Suprapubic skin (tissue), 4 donors: ENCODE measurements at regions not wholly inside any gene's neighbourhood (a gene's known extent, or its start where the extent isn't known, plus 50 kb on each side); places are given as distances from the start of the nearest gene placed in this dataset.

ENCODE experiments used
- DNase-seq, 2 donors: peaks; one replicate each; pipeline ENCODE4 v3.0.0-alpha.2; 2019; ENCODE audit warnings: low spot score in 2 of 2
- H3K27ac ChIP-seq: fragments of 200-600 bp; sonication (generic); one replicate; pipeline ENCODE4 v1.5.1; 2019
- H3K27me3 ChIP-seq: fragments of 200-600 bp; sonication (generic); one replicate; pipeline ENCODE4 v1.5.1; 2019
- H3K36me3 ChIP-seq: fragments of 200-600 bp; sonication (generic); one replicate; pipeline ENCODE4 v1.5.1; 2019
- H3K4me1 ChIP-seq: fragments of 200-600 bp; sonication (generic); one replicate; pipeline ENCODE4 v1.5.1; 2019
- H3K4me3 ChIP-seq: fragments of 200-600 bp; sonication (generic); one replicate; pipeline ENCODE4 v1.5.1; 2019; ENCODE audit warnings: mild to moderate bottlenecking
- H3K9me3 ChIP-seq: fragments of 200-600 bp; sonication (generic); one replicate; pipeline ENCODE4 v1.5.1; 2019
- CTCF ChIP-seq, 2 donors: fragments of 200-600 bp in 1 of 2; fragments of 450-650 bp in 1 of 2; sonication (generic) in 1 of 2; IDR thresholded peaks; one replicate each; pipeline ENCODE4 v1.5.1; 2016 to 2019; ENCODE audit warnings: antibody characterized with exemption in 2 of 2, mild to moderate bottlenecking in 1 of 2, moderate library complexity in 1 of 2
- EP300 ChIP-seq: sonication (generic); formaldehyde crosslinking; IDR thresholded peaks from one replicate; pipeline ENCODE4 v1.6.1; 2017; ENCODE audit warnings: antibody characterized with exemption
- POLR2A ChIP-seq, 2 donors: fragments of 450-650 bp; IDR thresholded peaks; one replicate each; pipeline ENCODE4 v1.6.1; 2017; ENCODE audit warnings: antibody characterized with exemption in 2 of 2, mild to moderate bottlenecking in 2 of 2, moderate library complexity in 2 of 2
- POLR2AphosphoS5 ChIP-seq, 3 donors: sonication (generic); formaldehyde crosslinking; IDR thresholded peaks; one replicate each; pipeline ENCODE4 v1.6.1; 2017; ENCODE audit warnings: antibody characterized with exemption in 3 of 3
- WGBS: methylation state at CpG from one replicate; pipeline ENCODE4 v1.1.5; 2018; 5-methylcytosine and 5-hydroxymethylcytosine counted together

DNA sequence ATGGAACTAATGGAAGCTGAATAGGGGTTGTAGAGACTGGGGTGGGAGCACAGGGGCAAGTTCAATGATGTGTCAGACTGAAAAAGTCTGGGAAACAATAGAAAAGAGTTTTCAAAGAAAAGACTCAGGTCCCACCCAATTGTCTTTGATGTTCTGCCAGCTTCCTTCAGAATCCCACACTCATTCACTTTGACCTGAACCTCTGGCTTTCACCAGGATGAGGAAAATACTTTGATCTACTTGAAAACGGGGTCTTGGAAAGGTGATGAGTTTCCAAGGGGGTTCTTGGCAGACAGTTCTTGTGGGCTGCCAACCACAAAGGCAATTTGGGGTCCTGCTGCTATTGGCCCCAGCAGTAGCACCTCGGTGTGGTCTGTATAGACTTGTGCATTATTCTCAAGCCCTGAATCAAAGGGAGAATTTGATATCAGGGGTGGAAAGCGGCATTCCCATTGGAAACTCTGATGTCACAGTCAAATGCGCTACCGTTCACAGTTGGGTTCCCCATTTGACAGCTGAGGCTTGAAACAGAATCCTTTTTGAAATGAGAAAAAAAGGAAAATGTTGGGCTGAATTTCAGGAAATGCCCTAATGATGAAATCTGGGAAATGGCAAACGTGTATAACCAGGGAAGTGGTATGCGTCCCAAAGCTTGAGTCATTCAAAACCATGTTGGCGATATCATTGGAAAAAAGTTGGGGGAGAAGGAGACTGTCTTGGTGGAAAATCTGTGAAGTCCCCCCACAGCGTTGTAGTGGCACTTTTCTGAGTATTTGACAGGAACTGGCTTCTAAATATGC is 229.2 kb upstream of the LRTM1 start:
- 78% methylated on average over 9 of the region's 9 CpGs for WGBS
- Histone ChIP-seq H3K9me3 (no peaks in the 10 kb centered on the region), H3K4me3 (no peak overlapping the region), H3K27ac (no peak overlapping the region), H3K36me3 (no peaks in the 10 kb centered on the region), H3K4me1 (no peaks in the 10 kb centered on the region), H3K27me3 (peaks cover 18% of the 10 kb centered on the region)
- no peak for TF ChIP-seq CTCF (IDR thresholded peaks at IDR 0.05)
- no peak for TF ChIP-seq EP300
- TF ChIP-seq POLR2A (IDR thresholded peaks at IDR 0.05): no peak
- no peak for TF ChIP-seq POLR2AphosphoS5 (IDR thresholded peaks at IDR 0.05)
- DNase-seq: no peak

DNA sequence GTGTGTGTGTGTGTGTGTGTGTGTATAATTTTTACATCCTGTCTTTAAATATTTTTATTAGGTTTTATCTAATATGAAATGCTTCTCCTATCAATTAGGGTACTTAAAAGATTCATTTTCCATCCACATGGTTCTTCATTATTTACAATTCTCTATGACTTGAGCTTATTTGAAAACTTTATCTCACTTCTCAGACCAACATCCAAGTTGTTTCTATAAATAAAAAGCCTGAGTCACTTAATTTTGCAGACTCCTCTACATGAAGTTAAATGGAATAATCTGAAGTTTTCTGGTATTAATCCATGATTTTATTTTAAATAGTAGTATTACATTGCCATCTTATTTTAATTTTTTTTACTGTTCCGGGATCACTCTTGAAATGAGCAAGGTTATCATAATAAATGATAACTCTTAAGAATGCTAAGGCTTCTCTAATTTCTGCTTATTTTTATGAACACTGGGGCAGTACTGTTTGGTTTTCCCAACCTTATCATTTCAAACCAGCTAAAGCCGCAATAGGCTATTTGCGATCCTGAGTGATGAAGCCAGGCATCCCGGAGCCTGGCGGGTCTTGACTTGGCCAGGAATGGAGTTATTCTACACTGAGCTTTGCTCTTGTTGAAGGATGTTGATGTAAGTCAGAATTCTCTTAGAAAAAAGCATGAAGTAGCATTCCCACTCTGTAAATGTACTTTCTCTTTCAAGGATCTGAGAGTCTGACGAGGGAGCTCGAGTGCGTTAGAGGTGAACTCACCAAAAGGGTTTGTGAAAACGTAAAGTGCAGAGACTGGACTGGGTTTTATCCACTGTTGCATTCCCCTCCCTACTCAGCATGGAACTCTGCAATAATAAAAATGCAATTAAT is 220.2 kb upstream of the LRTM1 start:
- peaks cover 4% of the 10 kb centered on the region for H3K4me1 ChIP-seq
- H3K36me3 ChIP-seq: no peaks in the 10 kb centered on the region
- no peak for TF ChIP-seq CTCF (IDR thresholded peaks at IDR 0.05)
- no peak for TF ChIP-seq EP300
- no peak for TF ChIP-seq POLR2A (IDR thresholded peaks at IDR 0.05)
- no peak for TF ChIP-seq POLR2AphosphoS5 (IDR thresholded peaks at IDR 0.05)
- 81% methylated on average over 9 of the region's 9 CpGs for WGBS
- H3K9me3 ChIP-seq: no peaks in the 10 kb centered on the region
- peaks cover 19% of the 10 kb centered on the region for H3K27me3 ChIP-seq
- no peak overlapping the region for H3K4me3 ChIP-seq
- DNase-seq: no peak
- no peak overlapping the region for H3K27ac ChIP-seq

DNA sequence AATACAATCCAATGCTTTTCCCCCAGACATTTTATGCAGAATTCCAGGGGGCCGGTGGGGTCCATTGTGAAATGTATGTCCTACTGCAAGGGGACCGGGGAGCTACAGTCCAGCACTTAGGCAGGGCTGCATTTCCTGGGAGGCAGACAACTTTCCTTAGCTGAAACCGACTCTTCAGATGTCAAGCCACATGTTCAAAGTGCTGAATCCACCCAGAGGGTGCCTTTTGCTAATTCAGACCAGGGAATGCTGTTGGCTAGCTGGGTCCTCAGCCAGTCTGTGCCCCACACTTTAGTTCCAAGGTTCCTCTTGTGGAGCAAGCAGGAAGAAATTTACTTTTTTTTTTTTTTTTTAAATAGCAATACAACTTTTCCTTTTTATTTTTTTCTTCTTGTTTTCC is 219.5 kb upstream of the LRTM1 start:
- no peaks in the 10 kb centered on the region for H3K9me3 ChIP-seq

DNA sequence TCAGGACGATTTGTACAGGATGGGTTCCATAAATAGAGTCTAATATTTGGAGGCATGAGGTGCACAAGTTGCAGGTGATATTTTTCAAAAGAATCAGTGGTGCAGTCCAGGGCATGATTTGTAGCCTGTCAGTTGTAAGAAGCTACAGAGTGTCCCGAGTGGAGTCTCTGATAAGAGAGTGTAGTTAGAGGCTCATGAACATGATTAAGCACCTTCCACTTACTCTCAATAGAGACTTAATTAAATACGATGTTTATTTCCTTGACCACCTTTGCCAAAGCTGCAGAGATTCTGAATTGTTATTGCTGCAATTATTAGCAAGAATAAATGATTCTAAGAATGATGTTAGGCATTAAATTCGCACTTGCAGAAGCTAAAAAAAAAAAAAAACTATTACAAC is 218.4 kb upstream of the LRTM1 start:
- H3K27me3 ChIP-seq: peaks cover 7% of the 10 kb centered on the region
- no peaks in the 10 kb centered on the region for H3K36me3 ChIP-seq
- H3K4me1 ChIP-seq: peaks cover 4% of the 10 kb centered on the region
- no peak overlapping the region for H3K27ac ChIP-seq
- WGBS: 62% methylated on average over 4 of the region's 4 CpGs
- no peak for DNase-seq
- no peaks in the 10 kb centered on the region for H3K9me3 ChIP-seq
- H3K4me3 ChIP-seq: no peak overlapping the region
- TF ChIP-seq POLR2A (IDR thresholded peaks at IDR 0.05) (no peak), POLR2AphosphoS5 (IDR thresholded peaks at IDR 0.05) (no peak), CTCF (IDR thresholded peaks at IDR 0.05) (no peak), EP300 (no peak)

More for the DNA sequence above, 219.5 kb upstream of the LRTM1 start:
- TF ChIP-seq CTCF (IDR thresholded peaks at IDR 0.05) (no peak), EP300 (no peak), POLR2AphosphoS5 (IDR thresholded peaks at IDR 0.05) (no peak), POLR2A (IDR thresholded peaks at IDR 0.05) (no peak)
- Histone ChIP-seq H3K4me3 (no peak overlapping the region), H3K27me3 (peaks cover 15% of the 10 kb centered on the region), H3K36me3 (no peaks in the 10 kb centered on the region), H3K27ac (no peak overlapping the region), H3K4me1 (peaks cover 4% of the 10 kb centered on the region)
- no peak for DNase-seq
- 95% methylated on average over 3 of the region's 3 CpGs for WGBS
